ENCODE measurements at regions not wholly inside any gene's neighbourhood (a gene's known extent, or its start where the extent isn't known, plus 50 kb on each side); places are given as distances from the start of the nearest gene placed in this dataset.

DNA sequence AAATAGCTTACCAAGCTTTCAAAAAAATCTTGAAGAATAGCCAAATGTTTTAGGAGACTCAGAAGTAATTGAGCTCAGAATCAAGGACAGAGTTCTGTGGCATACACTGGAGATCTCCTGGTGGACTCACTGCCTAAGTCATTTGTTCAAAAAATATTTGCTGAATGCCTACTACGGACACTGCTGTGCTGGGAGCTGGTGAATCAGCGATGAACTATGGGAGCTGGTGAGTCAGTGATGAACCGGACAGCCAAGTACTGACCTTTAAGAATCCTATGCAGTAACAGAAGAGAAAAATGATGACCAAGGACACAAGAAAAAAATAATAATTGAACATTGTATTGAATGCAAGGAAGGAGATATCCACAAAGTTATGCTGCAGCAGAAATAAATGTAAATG lies 717.9 kb upstream of the CXADR start:
- DNase-seq: no peak

DNA sequence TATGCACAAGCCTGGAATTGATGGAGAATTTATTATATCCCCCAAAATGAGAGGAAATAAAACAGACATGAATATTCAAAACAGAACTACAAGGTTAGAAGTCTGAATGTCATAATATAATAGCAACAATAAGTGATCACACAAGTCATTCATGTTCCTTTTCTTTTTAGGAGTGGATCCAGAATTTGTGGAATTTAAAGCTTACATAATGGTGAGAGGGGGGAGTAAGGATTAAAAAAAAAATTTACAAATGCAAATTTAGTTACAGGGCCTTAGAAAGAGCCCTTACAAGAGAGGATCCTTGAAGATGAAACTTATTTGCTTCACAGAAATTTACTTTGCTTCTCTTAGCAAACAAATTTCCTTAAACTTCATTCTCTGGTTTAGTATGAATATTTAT lies 716.1 kb upstream of the CXADR start:
- DNase-seq: no peak

DNA sequence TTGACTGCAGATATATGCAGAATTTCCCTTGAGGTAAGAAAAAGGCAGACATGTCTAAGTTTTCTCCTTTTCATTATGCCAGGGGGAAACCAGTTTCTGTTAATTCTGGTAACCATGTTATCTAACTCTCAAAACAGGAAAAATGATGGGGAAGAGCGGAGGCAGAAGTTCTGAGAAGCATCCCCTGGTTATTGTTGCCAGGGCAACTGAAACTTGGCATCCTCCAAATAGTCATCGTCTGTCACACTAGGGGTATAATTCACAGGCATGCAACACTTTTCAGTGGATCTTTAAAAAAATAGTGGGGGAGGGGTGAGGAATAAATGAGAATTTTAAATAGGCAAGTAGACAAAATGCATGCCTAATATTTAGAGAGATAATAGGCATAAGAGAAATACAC lies 715.3 kb upstream of the CXADR start:
- DNase-seq: no peak

- no peak for DNase-seq
Observed at GRCh38 chr21:16797966-16798365, 714.9 kb upstream of the CXADR start.

DNA sequence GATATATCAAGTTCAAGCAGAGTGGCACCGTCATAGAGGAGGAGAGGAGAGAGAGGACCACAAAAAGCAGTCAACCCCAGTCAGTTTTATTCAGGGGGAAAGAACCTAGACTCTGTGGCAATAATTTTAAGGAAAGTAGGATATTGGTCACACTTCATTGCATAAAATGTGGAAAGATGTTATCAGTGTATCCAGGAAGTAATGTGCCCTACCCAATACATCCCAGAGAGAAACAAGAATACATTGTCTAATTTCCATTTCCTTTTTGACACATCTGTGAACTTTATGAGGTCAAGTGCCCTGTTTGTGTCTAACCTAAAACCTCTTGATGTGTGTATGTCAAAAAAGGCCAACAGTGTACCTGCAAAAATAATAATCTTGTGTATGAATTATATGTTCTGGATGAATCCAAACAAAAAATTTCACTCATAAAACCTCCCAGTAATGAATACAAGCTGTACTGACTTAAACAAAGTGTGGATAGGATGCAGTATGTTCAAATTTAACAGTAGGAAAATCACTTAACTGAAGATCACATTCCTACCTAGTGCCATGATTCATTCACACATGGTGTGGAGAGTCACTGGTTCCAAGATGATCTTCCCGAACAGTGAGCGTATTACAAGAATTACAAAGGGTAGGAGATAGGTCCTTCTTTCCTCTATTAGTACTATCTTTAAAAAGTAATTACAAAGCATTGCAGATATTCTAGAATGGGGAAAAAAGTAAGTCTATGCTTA lies 712.1 kb upstream of the CXADR start:
- DNase-seq: no peak

DNA sequence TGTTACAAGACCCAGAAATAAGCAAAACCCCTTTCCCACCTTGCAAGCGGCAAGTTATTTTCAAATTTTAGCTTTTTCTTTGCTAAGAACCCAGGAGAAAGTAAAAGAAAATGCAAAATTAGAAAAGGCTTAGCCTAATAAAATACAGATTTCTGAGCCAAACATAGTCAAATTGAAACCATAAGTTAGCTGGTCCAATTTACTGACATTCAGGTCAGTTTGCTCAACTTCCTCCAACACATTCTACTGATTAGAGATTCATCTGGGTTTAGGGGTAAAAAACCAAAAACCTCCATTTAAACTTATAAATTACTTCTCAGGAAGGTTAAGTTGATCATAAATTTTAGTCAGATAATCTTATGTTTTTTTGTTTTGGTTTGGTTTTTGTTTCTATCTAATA lies 701.8 kb upstream of the CXADR start:
- no peak for DNase-seq

DNA sequence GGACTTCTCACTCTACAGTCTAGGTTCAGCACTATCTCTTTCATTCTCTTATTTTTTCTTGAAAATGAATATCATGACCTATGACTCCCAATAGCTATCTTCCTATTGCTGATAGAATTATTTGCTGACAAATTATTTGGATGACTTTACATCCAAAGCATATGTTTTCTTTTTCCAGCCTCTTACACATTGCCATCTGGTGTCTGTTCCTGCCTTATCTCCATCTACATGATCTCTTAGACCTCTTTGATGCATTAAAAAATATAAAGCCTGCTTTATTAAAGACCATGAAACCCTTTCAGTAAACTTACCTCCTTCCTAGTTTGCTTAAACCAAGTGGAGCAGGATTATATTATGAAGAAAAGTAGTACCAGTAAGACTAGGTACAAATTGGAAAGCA lies 700.9 kb upstream of the CXADR start:
- DNase-seq: no peak

GRCh38 chr21:16815243-16815642 lies 697.6 kb upstream of the CXADR start:
- no peak for DNase-seq

DNA sequence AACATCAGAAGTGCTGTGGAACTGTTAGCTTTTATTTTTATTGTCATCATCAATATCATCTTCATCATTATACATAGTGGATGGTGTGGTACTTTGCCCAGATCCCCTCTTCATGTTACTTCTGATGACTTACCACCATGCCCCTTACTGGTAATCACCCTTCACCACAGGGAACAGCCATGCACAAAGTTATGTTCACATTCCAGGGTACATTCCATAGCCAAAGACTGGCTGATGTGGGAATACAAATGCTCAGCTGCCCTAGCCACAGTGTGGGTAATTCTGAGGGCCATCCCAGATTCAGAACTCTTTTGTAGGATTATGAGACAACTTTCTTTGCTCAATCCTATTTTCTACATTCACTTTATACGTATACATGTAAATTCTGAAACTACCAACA lies 691.3 kb upstream of the CXADR start:
- no peak for DNase-seq

DNA sequence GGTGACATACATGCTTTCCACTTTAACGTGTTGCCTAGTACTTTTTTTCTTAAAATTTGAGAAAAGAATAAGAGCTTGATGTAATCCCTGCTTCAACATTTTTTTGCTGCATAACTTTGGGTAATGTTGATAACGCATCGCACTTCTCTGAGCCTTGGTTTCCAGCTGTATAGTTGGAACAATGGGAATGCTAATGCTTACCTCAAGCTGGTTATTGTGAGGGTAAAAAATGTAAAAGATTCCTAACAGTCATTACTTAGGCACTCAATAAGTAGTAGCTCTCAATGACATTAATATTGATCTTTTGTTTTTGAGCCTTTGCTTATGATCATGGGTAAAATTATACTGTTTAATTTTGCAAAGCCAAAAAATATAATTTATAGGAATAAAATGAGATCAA lies 683.3 kb upstream of the CXADR start:
- no peak for DNase-seq

DNA sequence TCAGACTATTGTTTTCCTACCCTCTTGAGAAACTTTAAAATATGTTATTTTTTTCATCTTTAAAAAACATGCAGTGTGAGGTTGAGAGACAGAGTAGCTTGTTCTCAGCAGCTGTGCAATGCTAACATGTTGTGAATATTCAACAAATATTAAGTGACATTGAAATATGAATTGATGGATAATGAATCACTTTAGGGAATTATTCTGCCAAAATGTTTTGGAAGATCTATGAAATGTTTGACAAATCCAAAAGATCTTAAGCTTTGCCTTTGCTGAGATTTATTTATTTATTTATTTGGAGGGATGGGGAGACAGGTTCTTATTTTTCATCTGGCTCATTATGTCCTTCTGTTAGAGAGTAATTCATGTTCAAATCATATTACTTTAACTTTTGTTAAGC lies 680.1 kb upstream of the CXADR start:
- DNase-seq: no peak

GRCh38 chr21:16834791-16835190 lies 678.1 kb upstream of the CXADR start:
- DNase-seq: no peak

GRCh38 chr21:16837321-16837720 lies 675.5 kb upstream of the CXADR start:
- DNase-seq: no peak

DNA sequence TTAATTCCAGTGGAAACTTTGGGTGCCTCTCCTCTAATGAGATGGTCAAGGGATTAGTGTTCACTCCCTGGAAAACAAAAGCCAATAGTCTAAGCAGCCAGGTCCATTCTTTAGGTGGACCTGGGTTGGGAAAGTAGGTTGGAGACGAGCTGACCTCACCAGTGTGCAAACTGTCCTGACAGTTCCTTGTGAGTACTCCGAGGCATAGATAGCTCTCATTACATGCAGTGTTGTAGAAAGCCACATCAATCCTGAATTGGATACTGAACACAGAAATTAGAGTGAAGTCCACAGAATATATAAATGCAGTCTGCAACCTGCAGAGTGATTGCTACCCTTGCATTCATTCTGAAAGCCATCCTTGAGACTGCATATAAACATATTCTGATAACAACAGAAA lies 675.1 kb upstream of the CXADR start:
- DNase-seq: no peak

GRCh38 chr21:16838331-16838730 lies 674.5 kb upstream of the CXADR start:
- no peak for DNase-seq

DNA sequence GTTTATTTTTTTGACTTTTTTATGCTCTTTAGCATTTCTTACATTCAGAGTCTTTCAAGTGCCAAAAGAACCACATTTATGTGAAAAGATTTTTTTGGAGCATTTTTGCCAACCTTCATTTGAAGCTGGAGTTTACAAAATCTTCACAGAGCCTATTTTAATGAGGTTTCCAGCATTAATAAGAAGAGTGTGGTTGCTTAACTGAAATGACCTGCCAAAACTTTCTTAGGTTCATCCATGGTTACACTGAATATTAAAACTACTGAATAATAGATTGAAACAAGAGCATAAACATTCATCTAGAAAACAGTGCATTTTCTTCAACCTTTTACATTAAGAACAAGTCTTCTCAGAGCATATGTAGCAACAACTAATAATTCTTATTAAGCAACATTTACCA lies 672.3 kb upstream of the CXADR start:
- DNase-seq: no peak

GRCh38 chr21:16841975-16842695 lies 670.7 kb upstream of the CXADR start:
- DNase-seq: no peak

GRCh38 chr21:16842696-16843035 lies 670.2 kb upstream of the CXADR start:
- no peak for DNase-seq

DNA sequence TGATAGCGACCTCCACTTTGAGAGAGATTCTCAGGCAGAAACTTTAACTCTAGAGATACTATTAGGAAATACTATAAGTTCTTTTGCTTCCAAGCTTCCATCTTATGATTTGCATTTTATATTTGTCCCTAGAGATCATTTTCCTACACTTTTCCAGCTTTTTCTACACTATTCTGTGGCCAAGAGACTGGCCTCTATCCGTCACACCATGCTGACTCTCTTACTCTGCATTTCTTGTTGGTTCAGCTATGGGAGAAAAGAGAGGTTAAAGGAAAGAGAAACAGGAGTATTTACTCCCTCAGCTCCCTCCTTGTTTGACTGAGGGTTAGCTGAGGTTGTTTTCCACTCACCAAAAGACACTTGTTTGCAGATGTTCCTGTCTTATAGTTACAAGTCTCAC lies 665.6 kb upstream of the CXADR start:
- no peak for DNase-seq

- no peak for DNase-seq
Observed at GRCh38 chr21:16851054-16851453, 661.8 kb upstream of the CXADR start.

DNA sequence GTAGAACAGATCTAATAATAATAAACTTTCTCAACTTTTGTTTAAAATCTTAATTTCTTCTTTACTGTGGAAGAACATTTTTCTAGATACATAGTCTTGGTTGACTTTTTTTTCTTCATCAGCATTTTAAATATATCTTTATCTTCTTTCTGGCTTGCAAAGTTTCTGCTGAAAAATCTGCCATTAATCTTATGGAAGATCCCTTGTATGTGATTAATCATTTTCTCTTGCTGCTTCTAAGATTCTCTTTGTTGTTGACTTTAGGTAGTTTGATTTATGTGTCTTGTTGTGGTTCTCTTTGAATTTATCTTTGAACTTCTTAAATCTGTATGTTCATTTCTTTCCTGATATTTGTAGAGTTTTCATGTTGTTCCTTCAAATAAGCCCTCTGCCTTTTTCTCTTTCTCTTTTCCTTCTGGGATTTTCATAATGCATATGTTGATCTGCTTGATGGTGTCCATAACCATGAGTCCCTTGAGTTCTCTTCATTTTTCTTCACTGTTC lies 657.6 kb upstream of the CXADR start:
- no peak for DNase-seq

- no peak for DNase-seq
Observed at GRCh38 chr21:16863362-16863905, 649.4 kb upstream of the CXADR start.

DNA sequence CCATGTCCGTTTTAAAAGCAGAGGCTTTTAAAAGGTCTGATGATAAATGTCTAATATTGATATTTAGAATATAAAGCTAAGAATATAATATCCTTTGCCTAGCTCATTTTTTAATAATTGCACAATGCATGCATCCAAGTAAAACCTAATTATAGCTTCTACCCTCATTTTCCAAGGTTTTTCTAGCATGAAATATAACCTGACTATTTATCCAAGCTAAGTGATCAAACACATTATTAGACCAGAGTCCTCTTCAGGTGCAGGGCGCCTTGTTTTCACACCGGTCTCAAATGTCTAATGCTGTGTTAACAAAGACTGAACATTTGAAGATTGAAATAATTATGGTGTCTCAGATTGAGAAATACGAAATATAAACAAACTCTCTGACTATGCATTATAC lies 648.9 kb upstream of the CXADR start:
- DNase-seq: no peak

GRCh38 chr21:16865632-16866031 lies 647.2 kb upstream of the CXADR start:
- no peak for DNase-seq

DNA sequence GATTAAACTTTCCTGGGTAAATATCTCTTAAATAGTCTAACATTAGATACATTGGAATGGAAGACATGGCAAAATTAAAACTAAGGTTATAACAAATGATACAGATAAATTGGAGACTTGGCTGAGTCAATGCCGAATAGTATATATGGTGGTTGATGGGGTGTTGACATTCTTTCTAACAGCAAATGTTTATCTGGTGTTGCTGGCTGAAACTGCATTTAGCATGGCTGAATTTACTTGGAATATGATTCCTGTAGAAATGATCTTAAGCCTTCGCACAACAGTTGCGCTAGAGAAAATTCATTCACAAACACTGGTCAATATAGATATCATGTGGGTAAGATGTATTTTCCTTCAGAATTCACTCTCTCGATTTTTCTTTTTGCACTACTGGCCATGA lies 646.0 kb upstream of the CXADR start:
- DNase-seq: no peak

Data from activated gamma-delta T cell treated with Interleukin-2 at 50 U/mL for 16 hours (primary cell).